HEK293 (cell line): ENCODE measurements at regions not wholly inside any gene's neighbourhood (a gene's known extent, or its start where the extent isn't known, plus 50 kb on each side); places are given as distances from the start of the nearest gene placed in this dataset.

ENCODE experiments used
- CTCF ChIA-PET: fragments of 350-600 bp; formaldehyde crosslinking; extraction: SDS; loops from one replicate; lab custom pipeline; 2021; ENCODE audit warnings: antibody characterized with exemption; lab: Yijun Ruan, JAX
- POLR2A ChIA-PET: fragments of 300-600 bp; formaldehyde crosslinking; extraction: SDS; loops from one replicate; lab custom pipeline; 2020; ENCODE audit warnings: antibody characterized with exemption, inconsistent platforms; lab: Yijun Ruan, JAX
- H3K27ac ChIP-seq: fragments of 200-500 bp; sonication (Bioruptor generic); 2 replicates; pipeline ENCODE4 v1.5.1; 2014; ENCODE audit warnings: low read depth, low read length, control low read depth, inconsistent platforms; ENCODE audit errors: extremely low read depth
- H3K36me3 ChIP-seq, 2 experiments: fragments of 200-500 bp in 1 of 2; sonication (Bioruptor generic) in 1 of 2; 1 replicate in 1 of 2; 2 replicates in 1 of 2; pipeline ENCODE4 v1.5.1; 2014 to 2017; ENCODE audit warnings: inconsistent platforms in 2 of 2, low read length in 2 of 2; ENCODE audit not compliant: control insufficient read depth in 2 of 2, insufficient read depth in 1 of 2
- H3K4me1 ChIP-seq: fragments of 200-500 bp; sonication (Bioruptor generic); 2 replicates; pipeline ENCODE4 v1.5.1; 2014; ENCODE audit warnings: mild to moderate bottlenecking, low read length, inconsistent platforms; ENCODE audit not compliant: control insufficient read depth, insufficient read depth
- H3K4me3 ChIP-seq: 2 replicates; pipeline ENCODE4 v1.5.1; 2011; ENCODE audit warnings: low read depth, mild to moderate bottlenecking, control low read depth, low read length, moderate library complexity
- H3K9me3 ChIP-seq: fragments of 200-500 bp; sonication (Bioruptor generic); 2 replicates; pipeline ENCODE4 v1.5.1; 2014; ENCODE audit warnings: low read depth, low read length, inconsistent platforms; ENCODE audit not compliant: control insufficient read depth, insufficient read depth
- BCL11B ChIP-seq: fragments of 450-650 bp; formaldehyde crosslinking; IDR thresholded peaks from 2 replicates; pipeline ENCODE4 v1.5.1; 2016; ENCODE audit warnings: low read depth, missing biosample characterization, missing genetic modification characterization
- EGR2 ChIP-seq: fragments of 450-650 bp; formaldehyde crosslinking; IDR thresholded peaks from 2 replicates; pipeline ENCODE4 v1.5.1; 2016; ENCODE audit warnings: low read depth, missing biosample characterization, missing genetic modification characterization
- GFI1B ChIP-seq: fragments of 450-650 bp; formaldehyde crosslinking; IDR thresholded peaks from 2 replicates; pipeline ENCODE4 v1.5.1; 2016; ENCODE audit warnings: missing biosample characterization, missing genetic modification characterization
- KLF10 ChIP-seq: fragments of 450-650 bp; IDR thresholded peaks from 2 replicates; pipeline ENCODE4 v1.5.1; 2018; ENCODE audit warnings: missing biosample characterization, mild to moderate bottlenecking, missing genetic modification characterization
- TRIM28 ChIP-seq: IDR thresholded peaks from 2 replicates; pipeline ENCODE4 v1.6.1; 2011; ENCODE audit warnings: low read length, control low read depth, borderline replicate concordance
- ZBTB17 ChIP-seq: fragments of 450-650 bp; formaldehyde crosslinking; IDR thresholded peaks from 2 replicates; pipeline ENCODE4 v1.5.1; 2016; ENCODE audit warnings: missing biosample characterization, missing genetic modification characterization
- ZFP41 ChIP-seq: fragments of 450-650 bp; formaldehyde crosslinking; IDR thresholded peaks from 2 replicates; pipeline ENCODE4 v1.5.1; 2016; ENCODE audit warnings: missing biosample characterization, missing genetic modification characterization, borderline replicate concordance
- ZNF112 ChIP-seq: fragments of 450-650 bp; formaldehyde crosslinking; IDR thresholded peaks from 2 replicates; pipeline ENCODE4 v1.5.0; 2017; ENCODE audit warnings: missing biosample characterization, missing genetic modification characterization
- ZNF140 ChIP-seq: fragments of 450-650 bp; formaldehyde crosslinking; IDR thresholded peaks from 2 replicates; pipeline ENCODE4 v1.5.1; 2016; ENCODE audit warnings: missing biosample characterization, missing genetic modification characterization
- ZNF175 ChIP-seq: fragments of 450-650 bp; formaldehyde crosslinking; IDR thresholded peaks from 2 replicates; pipeline ENCODE4 v1.5.1; 2016; ENCODE audit warnings: missing biosample characterization, missing genetic modification characterization
- ZNF2 ChIP-seq: fragments of 450-650 bp; formaldehyde crosslinking; IDR thresholded peaks from 2 replicates; pipeline ENCODE4 v1.5.1; 2016; ENCODE audit warnings: missing biosample characterization, missing genetic modification characterization
- ZNF248 ChIP-seq: fragments of 450-650 bp; formaldehyde crosslinking; IDR thresholded peaks from 2 replicates; pipeline ENCODE4 v1.5.1; 2017; ENCODE audit warnings: missing biosample characterization, missing genetic modification characterization
- ZNF302 ChIP-seq: fragments of 450-650 bp; formaldehyde crosslinking; IDR thresholded peaks from 2 replicates; pipeline ENCODE4 v1.5.1; 2016; ENCODE audit warnings: missing biosample characterization, missing genetic modification characterization, low read depth
- ZNF366 ChIP-seq: fragments of 450-650 bp; formaldehyde crosslinking; conservative IDR thresholded peaks from 2 replicates; pipeline ENCODE4 v1.5.1; 2016; ENCODE audit warnings: missing biosample characterization, missing genetic modification characterization
- ZNF404 ChIP-seq: fragments of 450-650 bp; formaldehyde crosslinking; IDR thresholded peaks from 2 replicates; pipeline ENCODE4 v1.5.1; 2017; ENCODE audit warnings: missing biosample characterization, missing genetic modification characterization
- ZNF514 ChIP-seq: fragments of 450-650 bp; formaldehyde crosslinking; IDR thresholded peaks from 2 replicates; pipeline ENCODE4 v1.5.1; 2016; ENCODE audit warnings: missing biosample characterization, missing genetic modification characterization
- ZNF548 ChIP-seq: fragments of 450-650 bp; formaldehyde crosslinking; IDR thresholded peaks from 2 replicates; pipeline ENCODE4 v1.5.1; 2016; ENCODE audit warnings: missing biosample characterization, missing genetic modification characterization
- ZNF610 ChIP-seq: fragments of 450-650 bp; formaldehyde crosslinking; IDR thresholded peaks from 2 replicates; pipeline ENCODE4 v1.5.1; 2016; ENCODE audit warnings: missing biosample characterization, missing genetic modification characterization, borderline replicate concordance
- ZNF623 ChIP-seq: fragments of 450-650 bp; formaldehyde crosslinking; IDR thresholded peaks from 2 replicates; pipeline ENCODE4 v1.5.1; 2016; ENCODE audit warnings: missing biosample characterization, missing genetic modification characterization
- ZNF626 ChIP-seq: fragments of 450-650 bp; sonication (Bioruptor Pico); formaldehyde crosslinking; IDR thresholded peaks from 2 replicates; pipeline ENCODE4 v1.5.1; 2018; ENCODE audit warnings: missing biosample characterization, missing genetic modification characterization, inconsistent platforms
- ZNF791 ChIP-seq: fragments of 450-650 bp; formaldehyde crosslinking; IDR thresholded peaks from 2 replicates; pipeline ENCODE4 v1.5.1; 2016; ENCODE audit warnings: missing biosample characterization, missing genetic modification characterization
- ZSCAN16 ChIP-seq: fragments of 450-650 bp; formaldehyde crosslinking; IDR thresholded peaks from 2 replicates; pipeline ENCODE4 v1.5.1; 2016; ENCODE audit warnings: missing biosample characterization, missing genetic modification characterization
- TF ChIP-seq, protein P1 (sequence below): fragments of 450-650 bp; formaldehyde crosslinking; optimal IDR thresholded peaks from 2 replicates; pipeline ENCODE3; 2016; ENCODE audit warnings: missing biosample characterization, mild to moderate bottlenecking, missing genetic modification characterization
- TF ChIP-seq, protein P2 (sequence below): fragments of 450-650 bp; formaldehyde crosslinking; IDR thresholded peaks from 2 replicates; pipeline ENCODE4 v1.5.1; 2016; ENCODE audit warnings: missing biosample characterization, missing genetic modification characterization
- TF ChIP-seq, protein P3 (sequence below): fragments of 450-650 bp; formaldehyde crosslinking; IDR thresholded peaks from 2 replicates; pipeline ENCODE4 v1.5.1; 2016; ENCODE audit warnings: missing biosample characterization, missing genetic modification characterization, low read depth
- TF ChIP-seq, protein P4 (sequence below): fragments of 450-650 bp; formaldehyde crosslinking; IDR thresholded peaks from 2 replicates; pipeline ENCODE4 v1.5.1; 2017; ENCODE audit warnings: missing biosample characterization, mild to moderate bottlenecking, missing genetic modification characterization, moderate library complexity
- TF ChIP-seq, protein P5 (sequence below): fragments of 450-650 bp; formaldehyde crosslinking; IDR thresholded peaks from 2 replicates; pipeline ENCODE4 v1.5.1; 2017; ENCODE audit warnings: missing biosample characterization, missing genetic modification characterization

DNA sequence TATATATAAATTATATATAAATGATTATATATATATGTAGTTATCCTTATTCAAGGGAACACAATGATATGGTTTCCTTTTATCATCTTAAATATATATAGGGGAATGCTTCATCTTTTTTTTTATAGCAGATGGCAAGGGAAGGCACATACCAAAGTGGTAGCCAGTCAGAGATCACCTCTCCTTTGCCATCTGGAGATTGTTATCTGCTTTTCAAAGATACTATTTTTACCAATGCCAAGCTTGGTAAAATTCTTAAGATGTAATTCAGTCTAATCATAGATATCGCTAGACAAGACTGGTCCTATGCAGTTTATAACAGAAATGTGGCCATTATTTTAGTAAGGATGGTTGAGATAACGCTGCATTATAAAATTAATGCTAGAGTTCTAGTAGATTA lies 64.7 kb upstream of the DSEL start:
- POLR2A ChIA-PET = interaction anchor here (0.9 kb wide), 1 partner anchor 65 kb away, joined by 3 read pairs; the partner anchor contains the start of gene DSEL
- TF ChIP-seq ZNF404 (no peak), ZNF248 (tag by site-specific recombination) (no peak), ZNF366 (no peak), BCL11B (no peak), ZNF2 (no peak), EGR2 (no peak), ZSCAN16 (tag by site-specific recombination) (no peak), ZNF175 (no peak), KLF10 (tag by site-specific recombination) (no peak), GFI1B (no peak), ZFP41 (tag by site-specific recombination) (no peak), ZNF626 (tag by site-specific recombination) (no peak), ZNF548 (no peak)
- TF ChIP-seq, protein P1, sequence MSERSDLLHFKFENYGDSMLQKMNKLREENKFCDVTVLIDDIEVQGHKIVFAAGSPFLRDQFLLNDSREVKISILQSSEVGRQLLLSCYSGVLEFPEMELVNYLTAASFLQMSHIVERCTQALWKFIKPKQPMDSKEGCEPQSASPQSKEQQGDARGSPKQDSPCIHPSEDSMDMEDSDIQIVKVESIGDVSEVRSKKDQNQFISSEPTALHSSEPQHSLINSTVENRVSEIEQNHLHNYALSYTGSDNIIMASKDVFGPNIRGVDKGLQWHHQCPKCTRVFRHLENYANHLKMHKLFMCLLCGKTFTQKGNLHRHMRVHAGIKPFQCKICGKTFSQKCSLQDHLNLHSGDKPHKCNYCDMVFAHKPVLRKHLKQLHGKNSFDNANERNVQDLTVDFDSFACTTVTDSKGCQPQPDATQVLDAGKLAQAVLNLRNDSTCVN (tag by site-specific recombination) = no peak
- TF ChIP-seq, protein P2, sequence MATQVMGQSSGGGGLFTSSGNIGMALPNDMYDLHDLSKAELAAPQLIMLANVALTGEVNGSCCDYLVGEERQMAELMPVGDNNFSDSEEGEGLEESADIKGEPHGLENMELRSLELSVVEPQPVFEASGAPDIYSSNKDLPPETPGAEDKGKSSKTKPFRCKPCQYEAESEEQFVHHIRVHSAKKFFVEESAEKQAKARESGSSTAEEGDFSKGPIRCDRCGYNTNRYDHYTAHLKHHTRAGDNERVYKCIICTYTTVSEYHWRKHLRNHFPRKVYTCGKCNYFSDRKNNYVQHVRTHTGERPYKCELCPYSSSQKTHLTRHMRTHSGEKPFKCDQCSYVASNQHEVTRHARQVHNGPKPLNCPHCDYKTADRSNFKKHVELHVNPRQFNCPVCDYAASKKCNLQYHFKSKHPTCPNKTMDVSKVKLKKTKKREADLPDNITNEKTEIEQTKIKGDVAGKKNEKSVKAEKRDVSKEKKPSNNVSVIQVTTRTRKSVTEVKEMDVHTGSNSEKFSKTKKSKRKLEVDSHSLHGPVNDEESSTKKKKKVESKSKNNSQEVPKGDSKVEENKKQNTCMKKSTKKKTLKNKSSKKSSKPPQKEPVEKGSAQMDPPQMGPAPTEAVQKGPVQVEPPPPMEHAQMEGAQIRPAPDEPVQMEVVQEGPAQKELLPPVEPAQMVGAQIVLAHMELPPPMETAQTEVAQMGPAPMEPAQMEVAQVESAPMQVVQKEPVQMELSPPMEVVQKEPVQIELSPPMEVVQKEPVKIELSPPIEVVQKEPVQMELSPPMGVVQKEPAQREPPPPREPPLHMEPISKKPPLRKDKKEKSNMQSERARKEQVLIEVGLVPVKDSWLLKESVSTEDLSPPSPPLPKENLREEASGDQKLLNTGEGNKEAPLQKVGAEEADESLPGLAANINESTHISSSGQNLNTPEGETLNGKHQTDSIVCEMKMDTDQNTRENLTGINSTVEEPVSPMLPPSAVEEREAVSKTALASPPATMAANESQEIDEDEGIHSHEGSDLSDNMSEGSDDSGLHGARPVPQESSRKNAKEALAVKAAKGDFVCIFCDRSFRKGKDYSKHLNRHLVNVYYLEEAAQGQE = no peak
- TF ChIP-seq, protein P3, sequence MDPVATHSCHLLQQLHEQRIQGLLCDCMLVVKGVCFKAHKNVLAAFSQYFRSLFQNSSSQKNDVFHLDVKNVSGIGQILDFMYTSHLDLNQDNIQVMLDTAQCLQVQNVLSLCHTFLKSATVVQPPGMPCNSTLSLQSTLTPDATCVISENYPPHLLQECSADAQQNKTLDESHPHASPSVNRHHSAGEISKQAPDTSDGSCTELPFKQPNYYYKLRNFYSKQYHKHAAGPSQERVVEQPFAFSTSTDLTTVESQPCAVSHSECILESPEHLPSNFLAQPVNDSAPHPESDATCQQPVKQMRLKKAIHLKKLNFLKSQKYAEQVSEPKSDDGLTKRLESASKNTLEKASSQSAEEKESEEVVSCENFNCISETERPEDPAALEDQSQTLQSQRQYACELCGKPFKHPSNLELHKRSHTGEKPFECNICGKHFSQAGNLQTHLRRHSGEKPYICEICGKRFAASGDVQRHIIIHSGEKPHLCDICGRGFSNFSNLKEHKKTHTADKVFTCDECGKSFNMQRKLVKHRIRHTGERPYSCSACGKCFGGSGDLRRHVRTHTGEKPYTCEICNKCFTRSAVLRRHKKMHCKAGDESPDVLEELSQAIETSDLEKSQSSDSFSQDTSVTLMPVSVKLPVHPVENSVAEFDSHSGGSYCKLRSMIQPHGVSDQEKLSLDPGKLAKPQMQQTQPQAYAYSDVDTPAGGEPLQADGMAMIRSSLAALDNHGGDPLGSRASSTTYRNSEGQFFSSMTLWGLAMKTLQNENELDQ (tag by site-specific recombination) = no peak
- TF ChIP-seq, all 188 proteins: peak for 0
- Histone ChIP-seq H3K9me3 (no peaks in the 10 kb centered on the region), H3K4me1 (no peaks in the 10 kb centered on the region), H3K27ac (no peak overlapping the region), H3K36me3 (no peaks in the 10 kb centered on the region), H3K4me3 (no peak overlapping the region)
- CTCF ChIA-PET = no interaction called here

DNA sequence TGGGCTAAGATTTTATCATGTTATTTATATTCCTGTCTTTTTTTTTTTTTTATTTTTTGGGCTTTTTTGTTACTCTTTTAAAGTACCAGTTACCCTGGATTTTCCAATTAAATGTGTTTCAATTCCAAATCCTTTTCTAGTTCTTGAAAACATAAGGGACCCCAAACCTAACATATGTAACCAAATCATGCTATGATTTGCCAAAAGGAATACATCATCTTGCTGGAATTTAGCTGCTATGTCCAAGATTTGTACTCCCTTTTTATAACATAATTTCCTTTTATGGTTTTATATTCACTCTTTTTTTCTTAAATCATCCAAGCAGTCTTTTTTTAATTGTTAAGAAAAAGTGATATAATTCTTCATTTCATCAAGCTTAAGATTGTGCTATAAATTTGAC lies 60.9 kb upstream of the DSEL start:
- POLR2A ChIA-PET = no interaction called here
- Histone ChIP-seq H3K36me3 (no peaks in the 10 kb centered on the region), H3K9me3 (no peaks in the 10 kb centered on the region), H3K4me3 (no peak overlapping the region), H3K4me1 (no peaks in the 10 kb centered on the region), H3K27ac (no peak overlapping the region)
- CTCF ChIA-PET = interaction anchor here (0.7 kb wide), 1 partner anchor 76 kb away, joined by 3 read pairs; no protein-coding TSS in a partner anchor
- TF ChIP-seq, protein P4, sequence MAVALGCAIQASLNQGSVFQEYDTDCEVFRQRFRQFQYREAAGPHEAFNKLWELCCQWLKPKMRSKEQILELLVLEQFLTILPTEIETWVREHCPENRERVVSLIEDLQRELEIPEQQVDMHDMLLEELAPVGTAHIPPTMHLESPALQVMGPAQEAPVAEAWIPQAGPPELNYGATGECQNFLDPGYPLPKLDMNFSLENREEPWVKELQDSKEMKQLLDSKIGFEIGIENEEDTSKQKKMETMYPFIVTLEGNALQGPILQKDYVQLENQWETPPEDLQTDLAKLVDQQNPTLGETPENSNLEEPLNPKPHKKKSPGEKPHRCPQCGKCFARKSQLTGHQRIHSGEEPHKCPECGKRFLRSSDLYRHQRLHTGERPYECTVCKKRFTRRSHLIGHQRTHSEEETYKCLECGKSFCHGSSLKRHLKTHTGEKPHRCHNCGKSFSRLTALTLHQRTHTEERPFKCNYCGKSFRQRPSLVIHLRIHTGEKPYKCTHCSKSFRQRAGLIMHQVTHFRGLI (tag by site-specific recombination) = no peak
- TF ChIP-seq ZNF514 (tag by site-specific recombination) (no peak), ZNF791 (tag by site-specific recombination) (no peak), TRIM28 (no peak), ZNF140 (no peak), ZNF112 (no peak), ZNF623 (tag by site-specific recombination) (no peak), ZBTB17 (tag by site-specific recombination) (no peak), ZNF610 (tag by site-specific recombination) (no peak), ZNF302 (tag by site-specific recombination) (no peak)
- TF ChIP-seq, protein P5, sequence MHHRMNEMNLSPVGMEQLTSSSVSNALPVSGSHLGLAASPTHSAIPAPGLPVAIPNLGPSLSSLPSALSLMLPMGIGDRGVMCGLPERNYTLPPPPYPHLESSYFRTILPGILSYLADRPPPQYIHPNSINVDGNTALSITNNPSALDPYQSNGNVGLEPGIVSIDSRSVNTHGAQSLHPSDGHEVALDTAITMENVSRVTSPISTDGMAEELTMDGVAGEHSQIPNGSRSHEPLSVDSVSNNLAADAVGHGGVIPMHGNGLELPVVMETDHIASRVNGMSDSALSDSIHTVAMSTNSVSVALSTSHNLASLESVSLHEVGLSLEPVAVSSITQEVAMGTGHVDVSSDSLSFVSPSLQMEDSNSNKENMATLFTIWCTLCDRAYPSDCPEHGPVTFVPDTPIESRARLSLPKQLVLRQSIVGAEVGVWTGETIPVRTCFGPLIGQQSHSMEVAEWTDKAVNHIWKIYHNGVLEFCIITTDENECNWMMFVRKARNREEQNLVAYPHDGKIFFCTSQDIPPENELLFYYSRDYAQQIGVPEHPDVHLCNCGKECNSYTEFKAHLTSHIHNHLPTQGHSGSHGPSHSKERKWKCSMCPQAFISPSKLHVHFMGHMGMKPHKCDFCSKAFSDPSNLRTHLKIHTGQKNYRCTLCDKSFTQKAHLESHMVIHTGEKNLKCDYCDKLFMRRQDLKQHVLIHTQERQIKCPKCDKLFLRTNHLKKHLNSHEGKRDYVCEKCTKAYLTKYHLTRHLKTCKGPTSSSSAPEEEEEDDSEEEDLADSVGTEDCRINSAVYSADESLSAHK (tag by site-specific recombination) = no peak
